Central memory CD4-positive, alpha-beta T cell (primary cell): ENCODE measurements at regions not wholly inside any gene's neighbourhood (a gene's known extent, or its start where the extent isn't known, plus 50 kb on each side); places are given as distances from the start of the nearest gene placed in this dataset.
"Not testable (repeated sequence)": the region's sequence is repeated elsewhere in the genome, so short reads cannot be mapped to it uniquely, and the experiment has no call there.

ENCODE experiments used
- DNase-seq: peaks from one replicate; pipeline ENCODE4 v3.0.0; 2022

- DNase-seq = no peak
Measured at GRCh38 chr6:138666636-138667035, 106.9 kb upstream of the CCDC28A start.

GRCh38 chr6:138667408-138667807, 106.2 kb upstream of the CCDC28A start:
- no peak for DNase-seq

GRCh38 chr6:138671351-138671750, 102.2 kb upstream of the CCDC28A start:
- no peak for DNase-seq

- no peak for DNase-seq
Measured at GRCh38 chr6:138673346-138674014, 100.1 kb upstream of the CCDC28A start.

- not testable (repeated sequence) for DNase-seq
Measured at GRCh38 chr6:138674444-138674843, 99.1 kb upstream of the CCDC28A start.

GRCh38 chr6:138677538-138677937, 96.0 kb upstream of the CCDC28A start:
- no peak for DNase-seq

- DNase-seq = no peak
Measured at GRCh38 chr6:138678168-138678567, 95.4 kb upstream of the CCDC28A start.

- DNase-seq = no peak
Measured at GRCh38 chr6:138680085-138680484, 93.5 kb upstream of the CCDC28A start.

GRCh38 chr6:138681627-138682026, 91.9 kb upstream of the CCDC28A start:
- DNase-seq = no peak

GRCh38 chr6:138682704-138683527, 90.7 kb upstream of the CCDC28A start:
- no peak for DNase-seq

- DNase-seq = no peak
Measured at GRCh38 chr6:138685257-138685656, 88.3 kb upstream of the CCDC28A start.

- DNase-seq = no peak
Measured at GRCh38 chr6:138685781-138686180, 87.8 kb upstream of the CCDC28A start.

GRCh38 chr6:138688580-138688979, 85.0 kb upstream of the CCDC28A start:
- no peak for DNase-seq

GRCh38 chr6:138689849-138690248, 83.7 kb upstream of the CCDC28A start:
- no peak for DNase-seq

- DNase-seq = no peak
Measured at GRCh38 chr6:138690975-138691594, 82.5 kb upstream of the CCDC28A start.

GRCh38 chr6:138691595-138692057, 81.9 kb upstream of the CCDC28A start:
- DNase-seq = no peak

GRCh38 chr6:138692058-138692977, 81.3 kb upstream of the CCDC28A start:
- DNase-seq = peak; percentile 22

GRCh38 chr6:138692978-138693909, 80.3 kb upstream of the CCDC28A start:
- peak; percentile 33 for DNase-seq

GRCh38 chr6:138695193-138695592, 78.4 kb upstream of the CCDC28A start:
- DNase-seq = no peak

GRCh38 chr6:138714493-138714892, 59.1 kb upstream of the CCDC28A start:
- no peak for DNase-seq

- DNase-seq = no peak
Measured at GRCh38 chr6:138716013-138716412, 57.6 kb upstream of the CCDC28A start.
